Keratinocyte (primary cell): ENCODE measurements at regions not wholly inside any gene's neighbourhood (a gene's known extent, or its start where the extent isn't known, plus 50 kb on each side); places are given as distances from the start of the nearest gene placed in this dataset.

Source experiments
- EZH2 ChIP-seq: IDR thresholded peaks from one replicate; pipeline ENCODE4 v1.6.1; 2012; ENCODE audit warnings: inconsistent platforms, mild to moderate bottlenecking, low read length, moderate library complexity
- TF ChIP-seq, protein P1 (sequence below), 3 experiments: IDR thresholded peaks in 1 of 3; conservative IDR thresholded peaks in 1 of 3; optimal IDR thresholded peaks in 1 of 3; 2 replicates in 2 of 3; 3 replicates in 1 of 3; pipeline versions ENCODE3 to v1.5.1; 2011; ENCODE audit warnings: low read length in 3 of 3, mild to moderate bottlenecking in 3 of 3, moderate library complexity in 2 of 3, control low read depth in 1 of 3, inconsistent platforms in 1 of 3; ENCODE audit not compliant: insufficient read depth in 2 of 3; ENCODE audit errors: extremely low read depth in 1 of 3

DNA sequence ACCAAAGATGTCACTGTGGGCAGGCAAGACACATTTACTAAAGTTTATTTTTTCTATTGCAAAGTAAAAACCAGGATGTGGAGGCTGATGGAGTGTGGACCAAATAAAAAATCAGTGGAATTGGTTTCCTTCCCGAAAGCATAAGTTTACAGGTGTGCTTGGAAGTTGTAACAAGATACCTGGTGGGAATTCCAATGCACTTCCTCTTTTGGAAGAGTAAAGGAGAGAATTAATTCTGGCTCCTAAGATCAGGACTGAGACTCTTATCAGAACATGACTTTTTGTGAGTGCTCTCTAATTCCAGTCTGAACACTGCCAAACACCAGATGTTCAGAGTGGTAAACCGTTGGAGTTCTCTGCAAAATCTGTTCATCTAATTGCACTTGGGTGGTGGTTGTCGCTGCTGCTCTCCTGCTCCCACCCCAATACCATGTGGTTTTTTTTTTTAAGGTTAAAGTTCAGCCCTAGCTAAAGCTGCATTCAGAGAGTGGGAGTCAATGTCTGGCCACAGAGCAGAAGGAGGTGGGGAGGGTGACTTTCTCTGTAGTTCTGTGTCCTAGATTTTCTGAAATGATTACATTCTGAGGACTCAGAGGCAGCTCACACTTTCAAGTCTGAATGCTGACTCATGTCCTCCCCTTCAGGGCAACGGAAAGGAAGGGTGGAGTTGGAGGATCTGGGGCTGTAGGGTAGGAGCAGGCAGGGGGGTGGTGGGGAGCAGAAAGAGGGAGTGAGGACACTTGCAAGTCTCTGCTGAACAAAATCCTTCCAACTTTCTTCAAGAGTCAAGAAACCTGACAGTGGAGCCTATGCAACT is 275.8 kb upstream of the PRDM1 start:
- TF ChIP-seq, protein P1, sequence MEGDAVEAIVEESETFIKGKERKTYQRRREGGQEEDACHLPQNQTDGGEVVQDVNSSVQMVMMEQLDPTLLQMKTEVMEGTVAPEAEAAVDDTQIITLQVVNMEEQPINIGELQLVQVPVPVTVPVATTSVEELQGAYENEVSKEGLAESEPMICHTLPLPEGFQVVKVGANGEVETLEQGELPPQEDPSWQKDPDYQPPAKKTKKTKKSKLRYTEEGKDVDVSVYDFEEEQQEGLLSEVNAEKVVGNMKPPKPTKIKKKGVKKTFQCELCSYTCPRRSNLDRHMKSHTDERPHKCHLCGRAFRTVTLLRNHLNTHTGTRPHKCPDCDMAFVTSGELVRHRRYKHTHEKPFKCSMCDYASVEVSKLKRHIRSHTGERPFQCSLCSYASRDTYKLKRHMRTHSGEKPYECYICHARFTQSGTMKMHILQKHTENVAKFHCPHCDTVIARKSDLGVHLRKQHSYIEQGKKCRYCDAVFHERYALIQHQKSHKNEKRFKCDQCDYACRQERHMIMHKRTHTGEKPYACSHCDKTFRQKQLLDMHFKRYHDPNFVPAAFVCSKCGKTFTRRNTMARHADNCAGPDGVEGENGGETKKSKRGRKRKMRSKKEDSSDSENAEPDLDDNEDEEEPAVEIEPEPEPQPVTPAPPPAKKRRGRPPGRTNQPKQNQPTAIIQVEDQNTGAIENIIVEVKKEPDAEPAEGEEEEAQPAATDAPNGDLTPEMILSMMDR (optimal IDR thresholded peaks at IDR 0.05 in 1 of 3, IDR thresholded peaks at IDR 0.05 in 1 of 3, conservative IDR thresholded peaks at IDR 0.05 in 1 of 3; ENCODE audit: extremely low read depth in 1 of 3, insufficient read depth in 2 of 3, low read length in 3 of 3): no peak
- TF ChIP-seq EZH2: no peak
